AG09319 (cell line): ENCODE measurements at regions not wholly inside any gene's neighbourhood (a gene's known extent, or its start where the extent isn't known, plus 50 kb on each side); places are given as distances from the start of the nearest gene placed in this dataset.

ENCODE experiments used
- DNase-seq: peaks from one replicate; pipeline ENCODE4 v3.0.0-alpha.2; 2010; ENCODE audit warnings: low read depth; ENCODE audit errors: extremely low read depth
- TF ChIP-seq, protein P1 (sequence below): IDR thresholded peaks from 2 replicates; pipeline ENCODE4 v1.5.1; 2011; ENCODE audit warnings: low read depth, mild to moderate bottlenecking, inconsistent platforms, low read length, moderate library complexity

DNA sequence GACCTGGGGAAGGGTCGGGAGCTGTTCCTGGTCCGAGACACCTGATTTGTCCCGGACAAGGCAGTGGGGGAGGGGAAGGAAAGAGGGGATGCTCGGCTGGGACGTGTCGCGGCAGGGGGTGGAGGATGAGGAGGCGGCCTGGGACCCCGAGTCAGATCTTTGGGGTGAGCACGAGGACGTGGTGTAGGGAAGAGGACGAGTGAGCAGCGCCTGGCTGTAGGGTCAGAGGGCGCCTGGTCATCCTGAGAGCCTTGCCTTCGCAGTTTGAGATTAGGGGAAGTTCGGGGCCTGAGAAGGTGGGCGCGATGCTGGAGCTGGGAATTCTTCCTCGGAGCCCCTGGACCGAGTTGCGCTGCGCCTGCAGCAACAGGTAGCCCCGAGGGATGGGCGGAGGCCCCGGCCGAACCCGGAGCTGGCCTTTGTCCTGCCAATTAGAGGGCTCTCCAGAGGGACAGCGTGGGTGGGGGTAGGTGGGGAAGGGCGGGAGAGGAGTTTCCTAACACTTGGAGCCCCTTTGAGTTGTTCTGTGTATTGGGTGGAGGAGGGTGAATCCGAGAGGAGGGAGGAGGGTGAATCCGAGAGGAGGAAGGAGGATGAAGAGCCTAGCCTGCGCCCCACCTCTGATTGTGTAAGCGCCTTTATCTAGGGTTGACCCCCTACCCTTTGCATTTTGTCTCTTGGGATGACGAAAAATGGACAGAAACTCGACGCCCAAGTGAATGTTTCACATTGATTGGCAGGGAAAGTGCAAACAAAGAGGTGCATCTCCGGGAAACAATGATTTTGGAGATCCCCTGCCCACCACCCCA lies 72.0 kb downstream of the SOX4 start:
- TF ChIP-seq, protein P1, sequence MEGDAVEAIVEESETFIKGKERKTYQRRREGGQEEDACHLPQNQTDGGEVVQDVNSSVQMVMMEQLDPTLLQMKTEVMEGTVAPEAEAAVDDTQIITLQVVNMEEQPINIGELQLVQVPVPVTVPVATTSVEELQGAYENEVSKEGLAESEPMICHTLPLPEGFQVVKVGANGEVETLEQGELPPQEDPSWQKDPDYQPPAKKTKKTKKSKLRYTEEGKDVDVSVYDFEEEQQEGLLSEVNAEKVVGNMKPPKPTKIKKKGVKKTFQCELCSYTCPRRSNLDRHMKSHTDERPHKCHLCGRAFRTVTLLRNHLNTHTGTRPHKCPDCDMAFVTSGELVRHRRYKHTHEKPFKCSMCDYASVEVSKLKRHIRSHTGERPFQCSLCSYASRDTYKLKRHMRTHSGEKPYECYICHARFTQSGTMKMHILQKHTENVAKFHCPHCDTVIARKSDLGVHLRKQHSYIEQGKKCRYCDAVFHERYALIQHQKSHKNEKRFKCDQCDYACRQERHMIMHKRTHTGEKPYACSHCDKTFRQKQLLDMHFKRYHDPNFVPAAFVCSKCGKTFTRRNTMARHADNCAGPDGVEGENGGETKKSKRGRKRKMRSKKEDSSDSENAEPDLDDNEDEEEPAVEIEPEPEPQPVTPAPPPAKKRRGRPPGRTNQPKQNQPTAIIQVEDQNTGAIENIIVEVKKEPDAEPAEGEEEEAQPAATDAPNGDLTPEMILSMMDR = no peak
- DNase-seq = no peak

DNA sequence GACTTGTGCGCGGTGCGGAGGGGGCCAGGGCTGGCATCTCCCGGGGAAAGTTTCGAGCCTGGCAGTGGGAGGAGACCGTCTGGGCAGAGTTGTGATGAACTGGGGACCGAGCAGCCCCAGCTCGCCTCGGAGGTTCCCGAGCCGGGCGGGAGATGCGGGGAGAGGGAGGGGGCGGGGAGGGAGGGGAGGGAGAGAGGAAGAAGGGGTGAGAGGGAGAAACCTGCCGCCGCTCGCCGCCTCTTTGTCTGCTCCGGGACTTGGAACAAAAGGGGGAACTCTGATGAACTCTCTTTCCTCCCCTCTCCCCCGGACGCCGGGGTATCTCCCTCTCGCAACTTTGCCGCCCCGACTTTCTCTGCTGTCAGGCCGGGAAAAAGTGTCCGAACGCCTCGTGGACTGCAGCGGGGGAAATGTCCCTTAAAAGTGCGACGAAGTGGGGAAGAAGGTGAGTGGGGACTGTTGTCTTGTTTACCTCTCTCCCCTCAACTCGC lies 72.7 kb downstream of the SOX4 start:
- DNase-seq = no peak
- TF ChIP-seq, protein P1 = no peak

DNA sequence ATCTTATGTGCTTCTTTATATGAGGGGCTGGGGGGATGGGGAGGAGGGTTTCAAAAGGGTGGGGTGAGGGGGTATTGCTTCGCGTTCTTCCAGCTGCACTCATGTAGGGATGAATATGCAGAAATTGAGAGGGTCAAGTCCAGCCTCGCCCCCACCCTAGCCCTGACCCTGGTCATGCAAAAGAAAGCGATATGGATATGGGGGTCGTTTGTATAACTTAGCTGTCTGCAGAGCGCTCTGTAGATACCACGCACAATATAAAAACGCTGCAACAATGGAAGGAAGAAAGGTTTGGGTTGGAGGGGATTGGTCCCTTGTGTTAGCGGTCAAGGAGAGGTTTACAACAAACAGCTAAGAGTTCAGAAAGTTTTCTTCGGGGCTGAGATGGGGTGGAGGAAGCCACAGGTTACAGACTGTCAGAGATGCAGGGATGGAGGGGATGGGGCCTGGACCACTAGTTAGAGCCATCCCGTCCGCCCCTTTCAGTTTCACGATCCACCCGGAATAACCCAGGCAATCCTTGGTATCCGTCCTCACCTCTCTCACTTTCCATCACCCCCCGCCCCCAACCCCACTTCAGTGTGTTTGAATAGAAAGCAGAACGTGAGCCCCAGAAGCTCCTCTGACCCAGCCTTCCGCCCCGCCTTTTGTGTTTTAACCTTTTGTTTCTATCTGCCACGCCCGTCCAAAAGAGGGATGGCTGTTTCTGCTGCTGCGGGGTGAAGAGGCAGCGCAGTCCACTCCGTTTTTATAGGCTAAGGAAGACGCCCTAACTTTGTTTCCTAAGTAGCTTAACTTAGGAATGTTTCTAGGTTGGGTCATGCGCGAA lies 73.5 kb downstream of the SOX4 start:
- no peak for DNase-seq
- TF ChIP-seq, protein P1 = no peak

DNA sequence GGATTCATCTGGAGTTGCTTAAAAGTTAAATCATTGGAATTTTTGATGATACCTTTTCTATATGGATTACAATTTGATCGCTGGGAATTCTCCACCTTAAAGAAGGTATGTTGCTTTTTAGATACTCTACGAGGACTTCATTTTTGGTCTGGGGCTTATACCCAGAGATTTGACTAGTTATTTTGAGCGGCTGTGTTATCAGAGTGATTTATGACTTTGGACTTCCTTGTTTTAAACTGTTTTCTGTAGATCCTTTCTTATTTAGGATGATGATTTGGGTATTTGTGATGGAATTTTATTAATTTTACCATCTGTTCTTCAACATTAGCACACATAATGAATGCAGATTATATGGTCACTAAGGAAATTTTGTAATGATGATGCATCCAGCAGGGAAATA lies 75.2 kb downstream of the SOX4 start:
- TF ChIP-seq, protein P1 = no peak
- no peak for DNase-seq

DNA sequence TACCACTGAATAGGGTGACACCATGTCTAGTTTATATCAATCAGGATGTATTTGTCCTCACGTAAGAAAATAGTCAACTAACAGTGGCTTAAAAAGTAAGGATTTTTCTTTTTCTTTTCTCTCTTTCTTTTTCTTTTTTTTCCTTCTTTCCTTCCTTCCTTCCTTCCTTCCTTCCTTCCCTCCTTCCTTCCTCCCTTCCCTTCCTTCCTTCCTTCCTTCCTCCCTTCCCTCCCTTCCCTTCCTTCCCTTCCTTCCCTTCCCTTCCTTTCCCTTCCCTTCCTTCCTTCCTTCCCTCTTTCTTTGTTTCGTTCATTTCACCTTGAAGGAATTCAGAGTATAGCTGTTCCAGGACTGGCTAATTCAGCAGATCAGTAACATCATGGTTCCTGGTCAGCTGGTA lies 83.2 kb downstream of the SOX4 start:
- DNase-seq = no peak
- TF ChIP-seq, protein P1 = no peak

DNA sequence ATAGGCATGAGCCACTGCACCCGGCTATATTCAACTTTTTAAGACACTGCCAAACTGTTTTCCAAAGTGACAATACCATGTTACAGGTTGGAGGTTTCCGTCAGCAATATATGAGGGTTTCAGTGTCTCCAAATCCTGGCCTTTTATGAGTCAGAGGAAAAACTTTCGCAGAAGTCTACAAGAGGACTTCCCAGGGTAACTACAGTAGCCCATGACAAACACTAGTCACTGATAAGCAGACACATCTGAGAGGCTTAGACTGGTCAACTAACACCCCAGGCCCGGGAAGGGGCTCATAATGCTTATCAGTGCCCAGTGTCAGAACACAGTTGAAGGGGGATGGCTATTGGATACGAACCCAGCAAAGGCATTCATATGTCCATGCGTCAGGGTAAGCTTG lies 85.4 kb downstream of the SOX4 start:
- TF ChIP-seq, protein P1 = no peak
- DNase-seq = no peak

DNA sequence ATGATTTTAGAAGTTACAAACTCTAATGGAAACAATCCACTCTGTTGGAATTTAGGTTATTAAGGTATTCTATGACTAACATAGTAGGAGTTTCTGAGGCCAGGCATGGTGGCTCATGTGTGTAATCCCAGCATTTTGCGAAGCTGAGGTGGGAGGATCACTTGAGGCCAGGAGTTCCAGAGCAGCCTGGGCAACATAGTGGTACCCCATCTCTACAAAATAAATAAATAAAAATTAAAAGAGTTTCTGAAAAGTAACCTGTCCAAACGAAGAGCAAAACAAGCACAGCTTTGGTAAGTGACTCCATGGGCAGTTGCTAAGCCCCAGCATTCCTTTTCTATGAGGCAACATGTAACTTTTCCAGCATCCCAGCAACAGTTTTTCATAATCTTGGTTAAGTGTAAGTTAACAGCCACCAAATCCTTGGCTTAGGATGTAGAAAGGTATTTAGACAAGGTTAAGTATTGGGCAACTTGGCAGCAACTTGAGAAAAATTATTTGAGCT lies 86.3 kb downstream of the SOX4 start:
- DNase-seq = peak; percentile 54
- TF ChIP-seq, protein P1 = no peak
